Spleen (tissue), 7 donors: ENCODE measurements at regions not wholly inside any gene's neighbourhood (a gene's known extent, or its start where the extent isn't known, plus 50 kb on each side); places are given as distances from the start of the nearest gene placed in this dataset.

Source experiments
- CTCF ChIP-seq, 11 experiments: fragments of 200-600 bp in 7 of 11; fragments of 450-650 bp in 4 of 11; sonication (generic) in 4 of 11; IDR thresholded peaks in 8 of 11; conservative IDR thresholded peaks in 3 of 11; 1 replicate in 7 of 11; 2 replicates in 4 of 11; pipeline versions ENCODE4 v1.4.0 to v1.8.0; 2016 to 2021; ENCODE audit warnings: antibody characterized with exemption in 11 of 11, inconsistent platforms in 4 of 11, mild to moderate bottlenecking in 1 of 11
- POLR2AphosphoS5 ChIP-seq, 3 donors: sonication (generic); formaldehyde crosslinking; IDR thresholded peaks; one replicate each; pipeline ENCODE4 v1.5.1; 2017; ENCODE audit warnings: antibody characterized with exemption in 3 of 3
- donor health status: DM: no; HTN: no; CAD: no; lungs with moderate emphysema.
- donor health status: DM: no; HTN: no; CAD: no.
- donor health status: DM: no; HTN: no; CAD: no.

- TF ChIP-seq CTCF (IDR thresholded peaks at IDR 0.05 in 8 of 11, conservative IDR thresholded peaks at IDR 0.05 in 3 of 11) (no peak), POLR2AphosphoS5 (IDR thresholded peaks at IDR 0.05) (no peak)
Measured at GRCh38 chr2:155944218-155944617, 388.3 kb downstream of the NR4A2 start.
